H7 (cell line): ENCODE measurements at regions not wholly inside any gene's neighbourhood (a gene's known extent, or its start where the extent isn't known, plus 50 kb on each side); places are given as distances from the start of the nearest gene placed in this dataset.

ENCODE experiments used
- DNase-seq: peaks from one replicate; pipeline ENCODE4 v3.0.0; 2012
- H3K27me3 ChIP-seq: 2 replicates; pipeline ENCODE4 v1.6.0; 2011; ENCODE audit warnings: mild to moderate bottlenecking, low read length; ENCODE audit not compliant: control insufficient read depth, insufficient read depth
- H3K36me3 ChIP-seq: replicated peaks from 2 replicates; pipeline ENCODE4 v1.5.1; 2011; ENCODE audit warnings: low read length; ENCODE audit not compliant: control insufficient read depth, insufficient read depth
- H3K4me3 ChIP-seq: 2 replicates; pipeline ENCODE4 v1.5.1; 2011; ENCODE audit warnings: low read depth, mild to moderate bottlenecking, control low read depth, low read length, moderate library complexity; ENCODE audit not compliant: insufficient read depth

DNA sequence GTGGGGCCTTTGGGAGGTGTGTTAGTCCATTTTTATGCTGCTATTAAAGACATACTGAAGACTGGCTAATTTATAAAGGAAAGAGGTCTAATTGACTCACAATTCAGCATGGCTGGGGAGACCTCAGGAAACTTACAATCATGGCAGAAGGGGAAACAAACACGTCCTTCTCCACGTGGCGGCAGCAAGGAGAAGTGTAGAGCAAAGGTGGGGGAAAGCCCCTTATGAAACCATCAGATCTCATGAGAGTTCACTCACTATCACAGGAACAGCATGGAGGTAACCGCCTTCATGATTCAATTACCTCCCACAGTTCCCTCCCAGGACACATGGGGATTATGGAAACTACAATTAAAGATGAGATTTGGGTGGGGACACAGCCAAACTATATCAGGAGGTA lies 187.1 kb upstream of the OSR1 start:
- Histone ChIP-seq H3K4me3 (no peak overlapping the region), H3K36me3 (no peaks in the 10 kb centered on the region), H3K27me3 (no peaks in the 10 kb centered on the region)
- DNase-seq = no peak

DNA sequence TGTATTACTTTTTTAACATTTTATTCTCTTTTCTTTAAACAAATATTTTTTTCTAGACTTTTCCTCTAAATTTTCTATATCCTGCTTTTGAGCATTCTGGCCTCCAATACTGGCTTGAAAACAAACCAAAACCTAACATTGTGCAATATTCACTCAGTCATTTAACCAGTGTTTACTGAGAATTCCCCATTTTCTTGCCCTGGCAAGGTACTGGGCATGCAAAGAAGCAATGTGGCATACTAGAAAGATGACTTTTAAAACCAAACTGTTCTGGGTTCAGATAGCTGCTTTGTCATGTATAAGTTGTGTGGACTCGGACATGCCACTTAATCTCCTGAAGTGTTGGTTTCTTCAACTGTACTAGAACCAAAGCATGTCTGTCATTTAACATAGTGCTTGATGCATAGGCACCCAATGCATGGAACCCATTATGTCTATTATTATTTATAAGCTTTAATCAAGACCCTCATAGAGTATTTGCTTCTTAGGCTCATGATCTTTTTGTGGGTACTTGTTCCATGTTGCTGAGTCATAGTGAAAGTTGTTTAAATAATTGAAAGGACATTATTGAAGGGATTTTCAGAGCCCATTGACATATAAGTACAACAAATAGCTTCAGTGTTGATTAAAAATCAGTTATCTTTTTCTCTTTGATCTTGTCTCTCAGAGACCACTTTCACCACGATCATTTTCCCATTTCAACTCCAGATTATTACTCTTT lies 185.4 kb upstream of the OSR1 start:
- no peak for DNase-seq
- H3K36me3 ChIP-seq = no peaks in the 10 kb centered on the region
- no peak overlapping the region for H3K4me3 ChIP-seq
- no peaks in the 10 kb centered on the region for H3K27me3 ChIP-seq

DNA sequence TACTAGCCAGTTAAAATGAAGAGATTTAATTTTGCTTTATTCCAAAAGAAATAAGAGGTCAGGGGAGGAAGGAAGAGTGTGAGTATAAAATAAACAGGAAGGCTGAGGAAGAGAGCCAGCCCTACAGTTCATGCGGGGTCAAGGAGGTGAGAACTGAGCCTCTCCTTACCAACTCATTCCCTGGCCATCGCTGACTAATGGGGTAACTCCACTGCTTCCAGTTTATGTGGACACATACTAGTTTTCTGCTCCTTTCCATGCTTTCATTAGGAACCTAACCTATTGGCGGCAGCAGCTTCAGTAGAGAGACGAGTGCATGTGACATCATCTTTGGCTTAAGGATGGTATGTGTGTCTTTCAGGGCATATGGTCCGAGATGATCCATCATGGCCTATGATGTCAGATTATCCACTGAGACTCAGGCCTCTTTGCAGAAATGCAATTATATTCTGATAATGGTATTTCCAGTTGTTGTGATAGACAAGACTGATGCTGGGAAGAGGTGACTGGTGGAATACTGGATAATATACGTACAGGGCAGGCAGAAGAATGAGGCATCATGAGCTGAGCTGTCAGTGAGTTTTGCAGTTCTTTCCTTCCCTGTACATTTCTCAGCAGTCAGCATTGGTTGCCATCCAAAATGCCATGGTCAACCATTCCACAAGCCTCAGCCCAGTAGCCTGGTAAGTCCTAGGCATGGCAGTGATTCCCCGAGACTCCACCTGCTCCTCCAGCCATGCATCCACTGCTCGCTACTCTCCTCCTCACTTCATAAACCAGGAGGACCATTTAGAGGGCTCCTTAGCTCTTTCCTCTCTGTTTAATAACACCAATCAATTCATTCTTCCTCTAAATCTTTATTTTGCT lies 184.6 kb upstream of the OSR1 start:
- no peaks in the 10 kb centered on the region for H3K36me3 ChIP-seq

DNA sequence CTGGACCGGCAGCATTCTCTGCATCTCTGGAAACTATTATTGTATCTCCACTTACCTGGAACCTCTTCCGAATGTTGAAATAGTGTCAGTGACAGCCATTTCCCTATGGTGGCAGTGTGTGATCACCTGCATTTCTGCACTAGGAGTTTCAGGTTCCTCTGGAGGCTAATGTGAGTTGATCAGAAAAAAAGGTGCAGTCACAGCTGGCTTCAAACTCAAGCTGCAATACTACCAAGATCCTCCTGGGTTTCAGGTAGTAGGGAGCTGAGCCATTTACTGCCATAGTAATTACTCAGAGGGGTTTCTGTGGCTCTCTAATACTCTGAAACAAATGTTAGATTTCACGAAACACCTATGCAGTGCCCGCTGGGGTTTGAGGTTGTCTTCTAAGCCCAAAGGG lies 183.5 kb upstream of the OSR1 start:
- H3K27me3 ChIP-seq = no peaks in the 10 kb centered on the region
- no peaks in the 10 kb centered on the region for H3K36me3 ChIP-seq
- peak; percentile 38 for DNase-seq
- H3K4me3 ChIP-seq = no peak overlapping the region

More for the DNA sequence above, 184.6 kb upstream of the OSR1 start:
- Histone ChIP-seq H3K4me3 (no peak overlapping the region), H3K27me3 (no peaks in the 10 kb centered on the region)
- DNase-seq = no peak

DNA sequence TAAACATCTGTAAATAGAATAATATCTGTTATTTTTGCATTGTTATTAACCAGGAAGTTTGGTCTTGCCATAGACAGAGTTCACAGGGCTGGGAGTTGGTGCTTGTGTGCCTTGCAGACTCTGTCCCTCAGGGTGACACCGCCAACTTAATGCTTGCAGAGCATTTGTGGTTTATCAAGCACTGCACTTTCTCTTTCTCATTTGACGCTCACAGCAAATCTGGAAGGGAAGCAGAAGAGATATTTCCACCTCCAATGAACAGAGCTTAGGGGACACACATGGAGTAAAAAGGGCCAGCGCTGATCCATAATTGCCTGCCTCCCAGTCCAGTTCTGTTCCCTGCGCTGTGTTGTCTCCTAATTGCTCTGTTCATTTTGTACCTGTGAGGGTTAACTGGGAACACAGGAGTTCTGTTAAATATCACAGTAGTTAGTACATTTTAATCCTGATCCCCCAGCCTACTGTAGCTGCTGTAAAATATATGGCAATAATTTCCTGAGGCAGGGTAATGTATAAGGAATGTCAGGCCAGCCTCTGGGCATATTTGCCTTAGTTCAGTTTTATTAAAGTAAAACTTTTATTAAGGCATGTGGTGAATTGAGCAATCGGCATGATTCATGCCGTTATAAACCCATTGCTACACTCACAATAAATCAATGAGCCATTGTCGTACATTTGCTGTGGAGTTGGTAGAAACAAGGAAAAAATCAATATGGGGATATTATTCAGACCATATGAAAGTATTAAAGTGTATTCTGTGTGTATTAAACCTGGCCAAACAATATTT lies 182.5 kb upstream of the OSR1 start:
- Histone ChIP-seq H3K27me3 (no peaks in the 10 kb centered on the region), H3K36me3 (no peaks in the 10 kb centered on the region), H3K4me3 (no peak overlapping the region)
- DNase-seq = no peak

DNA sequence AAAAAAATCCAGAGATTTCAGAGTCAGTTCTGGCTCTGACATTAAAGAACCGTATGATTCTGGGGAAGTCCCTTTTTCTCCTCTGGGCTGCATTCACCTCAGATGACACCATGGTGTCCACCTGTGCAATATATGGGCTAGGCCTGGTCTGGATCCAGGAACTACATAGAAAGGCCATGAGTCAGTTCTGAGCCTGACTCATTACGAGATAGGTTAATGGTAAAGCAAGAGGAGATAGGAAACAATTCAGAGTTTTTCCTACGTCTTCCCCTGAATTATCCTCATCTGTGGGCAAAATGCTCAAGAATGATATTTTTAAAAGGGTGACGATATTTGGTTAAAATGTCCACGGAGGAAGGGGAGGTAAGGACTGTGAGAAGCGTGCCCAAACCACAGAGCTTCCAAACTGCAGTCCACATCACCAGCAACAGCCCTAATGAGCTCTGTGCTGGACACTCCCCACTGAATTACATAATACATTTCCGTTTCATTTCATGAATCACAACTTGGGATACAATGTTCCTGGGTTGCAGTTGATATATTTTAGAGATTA lies 180.1 kb upstream of the OSR1 start:
- DNase-seq = no peak
- no peak overlapping the region for H3K4me3 ChIP-seq
- no peaks in the 10 kb centered on the region for H3K36me3 ChIP-seq
- H3K27me3 ChIP-seq = no peaks in the 10 kb centered on the region

DNA sequence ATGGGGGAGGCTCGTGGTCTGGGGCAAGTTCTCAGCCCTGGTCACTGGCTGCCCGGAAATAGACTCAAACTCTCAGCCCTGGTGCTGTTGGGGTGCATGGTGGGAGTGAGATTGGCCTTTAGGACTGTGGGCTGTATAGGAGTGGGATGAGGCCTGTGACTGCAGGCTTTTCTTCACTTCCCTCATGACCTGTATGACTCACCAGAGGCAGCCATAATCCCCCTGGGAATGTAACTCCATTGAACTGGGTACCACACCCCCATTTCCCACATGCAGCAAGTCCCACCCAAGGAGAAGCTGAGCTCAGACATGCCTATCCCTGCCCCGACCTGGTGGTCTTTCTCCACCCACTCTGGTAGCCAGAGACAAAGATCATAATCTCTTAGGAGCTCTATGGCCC lies 177.7 kb upstream of the OSR1 start:
- Histone ChIP-seq H3K36me3 (no peaks in the 10 kb centered on the region), H3K4me3 (no peak overlapping the region), H3K27me3 (no peaks in the 10 kb centered on the region)
- no peak for DNase-seq

DNA sequence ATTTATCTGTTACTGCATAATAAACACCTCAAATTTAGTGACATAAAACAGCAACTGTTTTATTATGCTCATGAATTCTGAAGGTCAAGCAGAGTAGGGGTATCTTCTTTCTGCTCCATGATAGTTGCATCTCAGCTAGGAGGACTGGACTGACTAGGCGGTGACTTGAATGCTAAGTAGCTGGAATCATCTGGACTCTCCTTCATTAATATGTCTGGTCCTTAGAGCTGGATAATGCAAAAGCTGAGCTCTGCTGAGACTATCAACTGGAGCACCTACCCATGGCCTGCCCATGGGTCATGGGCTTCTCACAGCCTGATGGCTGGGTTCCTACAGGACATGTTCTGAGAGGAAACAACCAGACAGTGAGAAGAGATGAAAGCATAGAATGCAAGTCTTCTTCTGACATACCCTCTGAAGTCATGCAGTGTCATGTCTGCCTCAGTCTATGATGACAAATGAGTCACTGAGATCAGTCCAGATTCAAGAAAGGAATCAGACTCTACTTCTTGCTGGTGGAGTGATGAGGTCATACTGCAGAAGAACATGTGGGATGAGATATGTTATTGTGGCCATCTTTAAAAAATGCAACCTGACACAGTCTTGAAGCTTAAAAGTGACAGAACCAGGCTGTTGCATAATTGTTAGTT lies 174.2 kb upstream of the OSR1 start:
- Histone ChIP-seq H3K27me3 (no peaks in the 10 kb centered on the region), H3K4me3 (no peak overlapping the region), H3K36me3 (no peaks in the 10 kb centered on the region)
- no peak for DNase-seq

DNA sequence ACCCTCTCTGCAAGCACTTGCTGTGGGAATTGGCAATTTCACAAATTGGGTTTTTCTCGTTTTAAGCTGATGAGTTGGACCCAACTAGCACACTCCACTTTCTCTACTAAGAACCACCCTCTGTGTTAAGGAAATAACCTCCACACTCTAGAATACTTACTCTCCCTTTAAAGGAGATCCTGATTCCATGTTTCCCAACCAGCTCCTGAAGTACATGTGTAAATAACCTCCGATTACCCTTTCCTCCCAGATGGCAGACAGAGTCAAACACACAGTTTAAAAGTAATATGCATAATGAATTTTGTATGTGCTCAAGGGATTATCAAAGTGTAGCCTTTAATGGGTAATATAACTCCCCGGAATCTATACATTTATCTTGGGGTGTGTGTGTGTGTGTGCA lies 171.3 kb upstream of the OSR1 start:
- no peaks in the 10 kb centered on the region for H3K27me3 ChIP-seq
- no peak for DNase-seq
- H3K36me3 ChIP-seq = no peaks in the 10 kb centered on the region
- H3K4me3 ChIP-seq = no peak overlapping the region

DNA sequence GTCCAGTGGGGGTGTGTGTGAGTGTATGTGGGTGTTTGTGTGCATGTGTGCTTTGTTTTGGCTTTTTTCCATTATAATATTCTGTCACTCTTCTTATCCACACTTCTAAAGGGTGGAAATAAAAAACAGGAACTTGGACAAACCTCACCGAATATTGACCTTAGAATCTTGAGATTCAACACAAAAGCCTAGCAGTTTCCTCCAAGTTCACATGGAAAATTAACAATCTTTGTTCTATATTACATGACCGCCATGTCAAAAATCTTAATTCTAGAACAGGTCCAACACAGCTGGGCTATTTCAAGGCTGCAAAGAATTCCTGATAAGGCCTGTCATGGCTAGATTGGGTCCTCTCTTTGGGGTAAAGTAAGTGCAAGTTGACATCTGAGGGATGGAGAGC lies 169.3 kb upstream of the OSR1 start:
- Histone ChIP-seq H3K27me3 (no peaks in the 10 kb centered on the region), H3K4me3 (no peak overlapping the region), H3K36me3 (no peaks in the 10 kb centered on the region)
- no peak for DNase-seq

DNA sequence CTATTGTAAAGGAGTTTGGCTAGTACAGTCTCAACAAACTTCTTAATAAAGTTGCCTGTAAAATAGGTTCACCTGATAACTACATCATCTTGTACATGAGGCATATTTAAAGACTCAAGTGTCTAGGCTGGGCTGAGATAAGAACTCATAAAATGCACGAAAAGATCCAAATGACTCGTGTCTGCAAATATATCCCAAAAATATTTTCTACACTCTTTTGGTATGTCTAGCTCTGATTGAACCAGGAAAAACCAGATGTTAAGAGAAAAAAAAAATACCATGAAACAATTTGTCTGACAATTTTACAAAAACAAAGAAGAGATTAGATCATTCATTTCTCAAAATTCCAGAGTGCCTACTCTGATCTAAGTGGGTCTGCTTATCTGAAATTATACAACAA lies 166.9 kb upstream of the OSR1 start:
- no peaks in the 10 kb centered on the region for H3K27me3 ChIP-seq
- H3K36me3 ChIP-seq = no peaks in the 10 kb centered on the region
- DNase-seq = no peak
- H3K4me3 ChIP-seq = no peak overlapping the region

DNA sequence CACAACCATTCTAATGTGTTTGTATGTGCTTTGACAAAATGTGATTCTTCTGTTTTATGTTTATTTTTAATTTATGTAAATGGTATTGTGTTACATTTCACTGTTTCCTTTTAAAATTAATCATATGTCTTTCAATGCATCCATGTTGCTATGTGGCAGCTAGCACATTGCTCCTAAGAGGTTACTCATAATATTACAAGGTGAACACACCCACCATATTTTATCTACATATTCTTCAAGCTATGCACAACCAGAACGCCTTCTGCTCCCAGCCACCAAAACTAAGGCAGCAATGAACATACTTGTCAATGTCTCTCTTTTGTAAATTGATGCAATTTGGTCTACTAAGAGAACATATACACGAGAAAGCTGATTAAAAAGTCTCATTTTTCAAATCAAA lies 160.6 kb upstream of the OSR1 start:
- DNase-seq = no peak
- Histone ChIP-seq H3K27me3 (no peaks in the 10 kb centered on the region), H3K4me3 (no peak overlapping the region), H3K36me3 (no peaks in the 10 kb centered on the region)

DNA sequence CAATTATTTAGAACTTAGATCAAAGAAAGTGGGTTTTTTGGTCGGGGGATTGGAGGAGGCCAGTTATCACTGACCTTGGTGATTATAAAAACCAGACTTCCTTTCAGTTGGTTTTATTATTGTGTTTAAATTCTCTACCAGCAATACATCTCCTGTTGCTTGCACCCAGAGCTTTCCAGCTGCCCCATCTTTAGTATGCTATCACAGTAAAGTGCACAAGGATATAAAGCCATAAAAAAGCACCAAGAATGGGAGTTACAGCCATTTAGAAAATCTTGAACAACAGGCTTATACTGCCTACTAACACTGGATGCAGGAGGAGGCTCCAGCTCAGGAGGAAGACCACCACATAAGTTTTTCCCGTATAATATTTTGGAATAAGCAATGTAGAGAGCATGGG lies 148.7 kb upstream of the OSR1 start:
- DNase-seq = no peak
- H3K4me3 ChIP-seq = no peak overlapping the region
- H3K27me3 ChIP-seq = no peaks in the 10 kb centered on the region

More for the DNA sequence above, 148.7 kb upstream of the OSR1 start:
- H3K36me3 ChIP-seq = no peaks in the 10 kb centered on the region
